ENCODE measurements at regions not wholly inside any gene's neighbourhood (a gene's known extent, or its start where the extent isn't known, plus 50 kb on each side); places are given as distances from the start of the nearest gene placed in this dataset.

DNA sequence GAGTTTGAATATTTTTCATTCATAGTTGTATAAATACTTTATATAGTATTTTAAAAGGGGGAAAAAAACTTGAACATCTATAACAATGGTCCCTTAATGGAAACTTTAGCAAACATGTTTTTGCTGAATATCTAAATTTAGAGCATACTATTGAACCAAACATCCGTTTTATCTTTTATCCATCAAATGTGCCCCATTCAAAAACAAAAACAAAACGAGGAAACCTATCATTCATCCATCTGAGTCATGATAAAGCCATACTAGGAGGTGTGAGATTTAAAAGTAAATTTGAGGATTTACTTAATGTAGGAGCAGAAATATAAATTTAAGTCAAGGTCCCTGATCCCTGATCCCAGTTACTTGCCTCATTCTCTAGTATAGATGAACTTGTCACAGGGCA is 463.6 kb upstream of the MDFIC2 start:
- H3K36me3 ChIP-seq (replicated peaks): no peaks in the 10 kb centered on the region
- in situ Hi-C loops (cut with HindIII; ENCODE audit: low pct_ligation_motif_present, low sequenced_read_pairs): no loop called here

DNA sequence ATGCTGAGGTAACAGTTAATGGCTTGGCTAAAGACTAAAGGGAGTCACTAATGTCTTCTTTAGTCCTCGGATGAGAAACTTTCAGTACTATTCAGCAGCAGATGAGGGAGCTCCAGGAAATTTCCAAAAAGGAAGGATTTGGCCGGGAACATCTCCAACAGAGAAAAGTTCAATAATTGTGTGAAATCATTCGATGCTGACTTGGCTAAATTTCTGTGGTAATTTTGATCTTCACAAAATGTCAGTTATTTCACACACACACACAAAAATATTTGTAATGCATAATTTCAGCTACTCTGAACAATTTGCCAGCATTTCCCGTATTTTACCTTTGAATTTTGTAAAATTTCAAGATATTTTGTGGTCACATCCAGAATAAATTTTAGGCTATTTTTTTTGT is 462.8 kb upstream of the MDFIC2 start:
- Histone ChIP-seq H3K36me3 (replicated peaks) (no peaks in the 10 kb centered on the region), H3K27me3 (replicated peaks) (no peaks in the 10 kb centered on the region), H3K27ac (no peak overlapping the region), H3K4me3 (ENCODE audit: low read depth, low read length) (no peak overlapping the region)
- TF ChIP-seq, protein P1, sequence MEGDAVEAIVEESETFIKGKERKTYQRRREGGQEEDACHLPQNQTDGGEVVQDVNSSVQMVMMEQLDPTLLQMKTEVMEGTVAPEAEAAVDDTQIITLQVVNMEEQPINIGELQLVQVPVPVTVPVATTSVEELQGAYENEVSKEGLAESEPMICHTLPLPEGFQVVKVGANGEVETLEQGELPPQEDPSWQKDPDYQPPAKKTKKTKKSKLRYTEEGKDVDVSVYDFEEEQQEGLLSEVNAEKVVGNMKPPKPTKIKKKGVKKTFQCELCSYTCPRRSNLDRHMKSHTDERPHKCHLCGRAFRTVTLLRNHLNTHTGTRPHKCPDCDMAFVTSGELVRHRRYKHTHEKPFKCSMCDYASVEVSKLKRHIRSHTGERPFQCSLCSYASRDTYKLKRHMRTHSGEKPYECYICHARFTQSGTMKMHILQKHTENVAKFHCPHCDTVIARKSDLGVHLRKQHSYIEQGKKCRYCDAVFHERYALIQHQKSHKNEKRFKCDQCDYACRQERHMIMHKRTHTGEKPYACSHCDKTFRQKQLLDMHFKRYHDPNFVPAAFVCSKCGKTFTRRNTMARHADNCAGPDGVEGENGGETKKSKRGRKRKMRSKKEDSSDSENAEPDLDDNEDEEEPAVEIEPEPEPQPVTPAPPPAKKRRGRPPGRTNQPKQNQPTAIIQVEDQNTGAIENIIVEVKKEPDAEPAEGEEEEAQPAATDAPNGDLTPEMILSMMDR (IDR thresholded peaks at IDR 0.05; ENCODE audit: low read depth, low read length, missing control alignments): no peak
- in situ Hi-C loops (cut with HindIII; ENCODE audit: low pct_ligation_motif_present, low sequenced_read_pairs): no loop called here
- DNase-seq: no peak

More for the DNA sequence above, 463.6 kb upstream of the MDFIC2 start:
- Histone ChIP-seq H3K4me3 (ENCODE audit: low read depth, low read length) (no peak overlapping the region), H3K27me3 (replicated peaks) (no peaks in the 10 kb centered on the region), H3K27ac (no peak overlapping the region)
- TF ChIP-seq, protein P1 (IDR thresholded peaks at IDR 0.05; ENCODE audit: low read depth, low read length, missing control alignments): no peak
- no peak for DNase-seq

- no peaks in the 10 kb centered on the region for H3K36me3 ChIP-seq (replicated peaks)
- in situ Hi-C loops (cut with HindIII; ENCODE audit: low pct_ligation_motif_present, low sequenced_read_pairs): no loop called here
- H3K4me3 ChIP-seq (ENCODE audit: low read depth, low read length): no peak overlapping the region
- H3K27me3 ChIP-seq (replicated peaks): no peaks in the 10 kb centered on the region
- no peak overlapping the region for H3K27ac ChIP-seq
- DNase-seq: no peak
- TF ChIP-seq, protein P1 (IDR thresholded peaks at IDR 0.05; ENCODE audit: low read depth, low read length, missing control alignments): no peak
Observed at GRCh38 chr3:70774641-70775040, 462.2 kb upstream of the MDFIC2 start.

DNA sequence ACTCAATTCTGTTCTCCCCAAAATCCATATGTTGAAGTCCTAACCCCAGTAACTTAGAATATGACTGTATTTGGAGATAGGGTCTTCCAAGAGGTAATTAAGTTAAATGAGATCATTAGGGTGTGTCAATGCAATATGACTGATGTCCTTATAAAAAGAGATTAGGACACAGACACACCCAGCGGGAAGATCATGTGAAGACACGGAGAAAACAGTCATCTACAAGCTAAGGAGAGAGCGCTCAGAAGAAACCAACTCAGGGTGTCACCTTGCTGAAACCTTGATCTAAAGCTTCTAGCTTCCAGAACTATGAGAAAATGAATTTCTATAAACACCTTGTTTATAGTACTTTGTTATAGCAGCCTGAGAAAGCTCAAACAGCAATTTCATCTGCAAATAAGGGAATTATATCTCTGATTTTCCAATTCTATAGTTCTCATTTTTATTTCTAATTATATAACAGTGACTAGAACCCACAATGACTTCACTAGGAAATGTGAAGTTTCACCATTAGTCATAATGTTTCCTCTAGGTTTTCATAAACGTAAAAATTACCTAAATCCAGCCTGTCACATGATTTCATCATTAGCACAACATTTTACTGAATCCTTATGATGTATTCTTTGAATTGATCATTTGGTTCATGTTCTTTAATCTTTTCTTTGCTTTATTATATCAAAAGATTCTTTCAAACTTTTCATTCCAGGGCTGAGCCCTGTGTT is 459.1 kb upstream of the MDFIC2 start:
- in situ Hi-C loops (cut with HindIII; ENCODE audit: low pct_ligation_motif_present, low sequenced_read_pairs): no loop called here
- H3K27me3 ChIP-seq (replicated peaks): no peaks in the 10 kb centered on the region
- H3K36me3 ChIP-seq (replicated peaks): no peaks in the 10 kb centered on the region
- no peak for DNase-seq
- TF ChIP-seq, protein P1 (IDR thresholded peaks at IDR 0.05; ENCODE audit: low read depth, low read length, missing control alignments): no peak
- H3K4me3 ChIP-seq (ENCODE audit: low read depth, low read length): no peak overlapping the region
- H3K27ac ChIP-seq: no peak overlapping the region

DNA sequence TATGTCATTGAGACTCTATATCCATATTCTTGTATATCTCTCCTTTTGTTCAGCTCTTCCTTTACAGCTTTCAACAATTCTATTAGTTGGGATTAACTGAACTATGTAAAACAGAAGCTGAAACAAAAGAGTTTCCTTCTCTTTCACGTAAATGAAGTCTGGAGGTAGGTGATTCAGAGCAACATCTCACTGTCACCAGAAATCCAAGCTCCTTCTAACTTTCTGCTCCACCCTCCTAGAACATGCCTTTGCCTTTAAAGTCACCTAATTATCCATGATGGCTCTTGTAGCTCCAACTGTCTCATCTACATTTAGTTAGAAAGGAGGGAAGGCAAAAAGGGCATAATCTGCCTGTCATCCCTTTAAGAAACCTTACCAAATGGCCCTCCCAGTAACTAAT is 458.2 kb upstream of the MDFIC2 start:
- TF ChIP-seq, protein P1 (IDR thresholded peaks at IDR 0.05; ENCODE audit: low read depth, low read length, missing control alignments): no peak
- Histone ChIP-seq H3K4me3 (ENCODE audit: low read depth, low read length) (no peak overlapping the region), H3K27ac (no peak overlapping the region), H3K27me3 (replicated peaks) (no peaks in the 10 kb centered on the region), H3K36me3 (replicated peaks) (no peaks in the 10 kb centered on the region)
- no peak for DNase-seq
- in situ Hi-C loops (cut with HindIII; ENCODE audit: low pct_ligation_motif_present, low sequenced_read_pairs): no loop called here

DNA sequence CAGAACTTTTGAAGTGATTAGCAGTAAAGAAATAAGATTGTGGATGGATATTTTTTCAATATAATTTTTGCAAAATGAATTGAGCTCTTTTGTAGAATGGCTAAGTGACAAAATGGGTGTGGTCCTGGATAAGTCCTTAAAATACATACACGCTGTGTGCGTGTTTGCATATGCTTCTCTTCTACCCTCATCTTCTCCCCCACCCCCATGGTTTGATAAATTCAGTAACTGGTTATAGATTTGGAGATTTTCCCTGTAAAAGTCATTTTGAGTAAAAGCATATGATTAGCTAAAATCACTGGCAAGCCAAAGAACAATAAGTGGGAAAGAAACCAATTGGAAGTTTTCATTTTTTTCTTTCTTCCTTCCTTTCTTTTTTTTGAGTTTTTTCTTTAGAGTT is 453.9 kb upstream of the MDFIC2 start:
- Histone ChIP-seq H3K4me3 (ENCODE audit: low read depth, low read length) (no peak overlapping the region), H3K36me3 (replicated peaks) (no peaks in the 10 kb centered on the region), H3K27ac (no peak overlapping the region), H3K27me3 (replicated peaks) (no peaks in the 10 kb centered on the region)
- in situ Hi-C loops (cut with HindIII; ENCODE audit: low pct_ligation_motif_present, low sequenced_read_pairs): no loop called here
- no peak for DNase-seq
- TF ChIP-seq, protein P1 (IDR thresholded peaks at IDR 0.05; ENCODE audit: low read depth, low read length, missing control alignments): no peak

Data from brain microvascular endothelial cell (primary cell).